Astrocyte (in vitro differentiated cells and primary cell): ENCODE measurements at regions not wholly inside any gene's neighbourhood (a gene's known extent, or its start where the extent isn't known, plus 50 kb on each side); places are given as distances from the start of the nearest gene placed in this dataset.

Source experiments
- DNase-seq: peaks from one replicate; pipeline ENCODE4 v3.0.0-alpha.2; 2010; ENCODE audit warnings: low read depth
- FAIRE-seq: peaks from 2 replicates; lab custom pipeline; 2011; peaks lifted over from hg19 to GRCh38; lab: Jason Lieb, UNC
- H2AFZ ChIP-seq: 2 replicates; pipeline ENCODE4 v1.6.0; 2012; ENCODE audit warnings: low read depth, low read length, inconsistent platforms
- H3K27ac ChIP-seq: 2 replicates; pipeline ENCODE4 v1.5.1; 2011; ENCODE audit warnings: low read depth, low read length, inconsistent platforms
- H3K27me3 ChIP-seq: 2 replicates; pipeline ENCODE4 v1.6.0; 2011; ENCODE audit warnings: low read length, inconsistent platforms; ENCODE audit not compliant: insufficient read depth
- H3K36me3 ChIP-seq: 2 replicates; pipeline ENCODE4 v1.5.1; 2011; ENCODE audit warnings: low read length, inconsistent platforms; ENCODE audit not compliant: insufficient read depth
- H3K4me1 ChIP-seq: 2 replicates; pipeline ENCODE4 v1.5.1; 2011; ENCODE audit warnings: low read length, inconsistent platforms; ENCODE audit not compliant: insufficient read depth
- H3K4me2 ChIP-seq: 2 replicates; pipeline ENCODE4 v1.6.0; 2012; ENCODE audit warnings: low read length, inconsistent platforms
- H3K4me3 ChIP-seq: 2 replicates; pipeline ENCODE4 v1.5.1; 2011; ENCODE audit warnings: low read depth, mild to moderate bottlenecking, low read length, inconsistent platforms; ENCODE audit not compliant: insufficient read depth
- H3K79me2 ChIP-seq: 2 replicates; pipeline ENCODE4 v1.6.0; 2012; ENCODE audit warnings: mild to moderate bottlenecking, low read length, inconsistent platforms; ENCODE audit not compliant: insufficient read depth
- H3K9ac ChIP-seq: 2 replicates; pipeline ENCODE4 v1.6.0; 2012; ENCODE audit warnings: mild to moderate bottlenecking, low read length, inconsistent platforms
- H3K9me3 ChIP-seq: 2 replicates; pipeline ENCODE4 v1.5.1; 2012; ENCODE audit warnings: low read depth, mild to moderate bottlenecking, low read length, inconsistent platforms; ENCODE audit not compliant: insufficient read depth
- H4K20me1 ChIP-seq: 2 replicates; pipeline ENCODE4 v1.6.0; 2012; ENCODE audit warnings: low read length, inconsistent platforms; ENCODE audit not compliant: insufficient read depth
- H3K27ac Mint-ChIP-seq: one replicate; pipeline ENCODE4 v1.8.0; 2021; ENCODE audit warnings: mild to moderate bottlenecking, mixed read lengths; ENCODE audit not compliant: unreplicated experiment
- H3K27me3 Mint-ChIP-seq: one replicate; pipeline ENCODE4 v1.8.0; 2021; ENCODE audit warnings: low read depth, mixed read lengths; ENCODE audit not compliant: unreplicated experiment
- H3K36me3 Mint-ChIP-seq: one replicate; pipeline ENCODE4 v1.8.0; 2021; ENCODE audit warnings: low read depth, mixed read lengths; ENCODE audit not compliant: unreplicated experiment
- H3K4me1 Mint-ChIP-seq: one replicate; pipeline ENCODE4 v1.8.0; 2021; ENCODE audit warnings: low read depth, mixed read lengths; ENCODE audit not compliant: unreplicated experiment
- H3K4me3 Mint-ChIP-seq: one replicate; pipeline ENCODE4 v1.8.0; 2021; ENCODE audit warnings: mild to moderate bottlenecking, moderate library complexity, mixed read lengths; ENCODE audit not compliant: unreplicated experiment
- H3K9me3 Mint-ChIP-seq: one replicate; pipeline ENCODE4 v1.8.0; 2021; ENCODE audit warnings: mild to moderate bottlenecking, mixed read lengths; ENCODE audit not compliant: unreplicated experiment
- EZH2 ChIP-seq: IDR thresholded peaks from 2 replicates; pipeline ENCODE4 v1.6.1; 2012; ENCODE audit warnings: mild to moderate bottlenecking, low read length, inconsistent platforms; ENCODE audit not compliant: insufficient read depth
- TF ChIP-seq, protein P1 (sequence below): IDR thresholded peaks from 2 replicates; pipeline ENCODE4 v1.5.1; 2011; ENCODE audit warnings: low read depth, mild to moderate bottlenecking, inconsistent platforms, low read length, moderate library complexity; ENCODE audit not compliant: insufficient read depth

DNA sequence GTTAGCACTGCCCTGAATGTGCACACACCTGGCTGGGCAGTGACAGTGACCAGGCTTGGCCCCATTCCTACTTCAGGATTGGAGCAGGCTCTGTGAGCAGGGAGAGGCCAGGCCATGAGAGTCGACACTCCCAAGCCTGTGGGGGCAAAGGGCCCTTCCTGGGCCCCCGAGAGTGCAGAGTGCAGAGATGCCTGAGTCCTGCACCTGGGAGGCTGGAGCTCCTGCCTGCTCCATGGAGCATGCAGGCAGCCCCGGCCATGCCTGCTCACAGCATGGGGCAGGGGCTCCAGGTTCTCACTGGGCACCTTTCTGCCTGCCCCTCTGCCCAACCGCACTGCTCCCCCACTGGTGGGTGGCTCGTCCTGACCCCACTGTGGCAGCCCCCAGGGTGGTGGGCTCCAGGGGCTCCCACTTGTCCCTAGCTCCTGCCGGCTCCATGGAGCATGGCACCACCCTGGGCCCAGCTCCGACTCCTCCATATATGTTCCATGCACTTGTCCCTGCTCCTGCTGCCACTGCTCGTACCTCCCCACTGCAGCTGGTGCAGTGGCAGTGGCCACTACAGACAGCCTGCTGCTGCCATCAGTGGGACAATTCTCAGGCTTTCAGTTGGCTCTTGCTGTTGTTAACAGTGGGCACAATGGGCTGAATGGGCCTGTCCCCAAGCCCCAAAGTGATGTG is 282.0 kb downstream of the RPRM start:
- Histone ChIP-seq H3K36me3 (no peaks in the 10 kb centered on the region), H2AFZ (no peak overlapping the region), H3K27ac (no peak overlapping the region), H3K4me1 (no peaks in the 10 kb centered on the region), H3K4me3 (no peak overlapping the region), H3K79me2 (no peaks in the 10 kb centered on the region), H3K4me2 (no peak overlapping the region), H3K9me3 (peaks cover 18% of the 10 kb centered on the region), H3K27me3 (no peaks in the 10 kb centered on the region), H4K20me1 (no peaks in the 10 kb centered on the region), H3K9ac (no peak overlapping the region)
- DNase-seq (no peak), FAIRE-seq (no peak)
- H3K4me1 Mint-ChIP-seq = no peaks in the 10 kb centered on the region
- no peak overlapping the region for H3K27ac Mint-ChIP-seq
- H3K36me3 Mint-ChIP-seq = no peaks in the 10 kb centered on the region
- no peak overlapping the region for H3K4me3 Mint-ChIP-seq
- TF ChIP-seq EZH2 = no peak
- TF ChIP-seq, protein P1, sequence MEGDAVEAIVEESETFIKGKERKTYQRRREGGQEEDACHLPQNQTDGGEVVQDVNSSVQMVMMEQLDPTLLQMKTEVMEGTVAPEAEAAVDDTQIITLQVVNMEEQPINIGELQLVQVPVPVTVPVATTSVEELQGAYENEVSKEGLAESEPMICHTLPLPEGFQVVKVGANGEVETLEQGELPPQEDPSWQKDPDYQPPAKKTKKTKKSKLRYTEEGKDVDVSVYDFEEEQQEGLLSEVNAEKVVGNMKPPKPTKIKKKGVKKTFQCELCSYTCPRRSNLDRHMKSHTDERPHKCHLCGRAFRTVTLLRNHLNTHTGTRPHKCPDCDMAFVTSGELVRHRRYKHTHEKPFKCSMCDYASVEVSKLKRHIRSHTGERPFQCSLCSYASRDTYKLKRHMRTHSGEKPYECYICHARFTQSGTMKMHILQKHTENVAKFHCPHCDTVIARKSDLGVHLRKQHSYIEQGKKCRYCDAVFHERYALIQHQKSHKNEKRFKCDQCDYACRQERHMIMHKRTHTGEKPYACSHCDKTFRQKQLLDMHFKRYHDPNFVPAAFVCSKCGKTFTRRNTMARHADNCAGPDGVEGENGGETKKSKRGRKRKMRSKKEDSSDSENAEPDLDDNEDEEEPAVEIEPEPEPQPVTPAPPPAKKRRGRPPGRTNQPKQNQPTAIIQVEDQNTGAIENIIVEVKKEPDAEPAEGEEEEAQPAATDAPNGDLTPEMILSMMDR = no peak
- peaks cover 4% of the 10 kb centered on the region for H3K27me3 Mint-ChIP-seq
- peaks cover 7% of the 10 kb centered on the region for H3K9me3 Mint-ChIP-seq

DNA sequence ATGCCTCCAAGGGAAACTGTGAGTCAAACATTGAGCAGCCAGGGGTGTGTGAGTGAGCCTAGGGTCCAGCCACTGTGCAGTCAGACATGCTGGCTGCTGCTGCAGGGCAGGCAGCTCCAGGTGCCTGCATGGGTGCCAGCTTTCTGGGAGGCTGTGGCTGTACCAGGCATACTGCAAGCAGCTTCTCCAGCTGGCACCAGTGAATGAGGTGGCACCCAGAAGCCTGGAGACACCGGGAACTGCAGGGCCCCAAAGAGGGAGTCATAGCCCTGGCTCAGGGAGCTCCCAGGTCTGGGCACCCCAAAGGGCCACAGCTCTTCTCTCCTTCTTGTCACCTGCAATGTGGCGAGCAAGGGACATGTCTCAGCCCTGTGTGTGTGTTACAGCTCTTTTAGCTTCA is 283.2 kb downstream of the RPRM start:
- no peaks in the 10 kb centered on the region for H4K20me1 ChIP-seq
- TF ChIP-seq EZH2 = no peak
- TF ChIP-seq, protein P1 = no peak
- no peaks in the 10 kb centered on the region for H3K36me3 ChIP-seq
- no peak overlapping the region for H3K27ac ChIP-seq
- H3K27ac Mint-ChIP-seq = no peak overlapping the region
- no peaks in the 10 kb centered on the region for H3K4me1 Mint-ChIP-seq
- H3K27me3 ChIP-seq = no peaks in the 10 kb centered on the region
- no peak overlapping the region for H3K9ac ChIP-seq
- DNase-seq (no peak), FAIRE-seq (no peak)
- H3K36me3 Mint-ChIP-seq = no peaks in the 10 kb centered on the region
- no peak overlapping the region for H3K4me3 ChIP-seq
- H3K4me1 ChIP-seq = no peaks in the 10 kb centered on the region
- no peak overlapping the region for H3K4me2 ChIP-seq
- no peaks in the 10 kb centered on the region for H3K79me2 ChIP-seq
- no peak overlapping the region for H3K4me3 Mint-ChIP-seq
- H3K9me3 Mint-ChIP-seq = peaks cover 7% of the 10 kb centered on the region
- no peak overlapping the region for H2AFZ ChIP-seq
- H3K9me3 ChIP-seq = peaks cover 18% of the 10 kb centered on the region
- H3K27me3 Mint-ChIP-seq = peaks cover 4% of the 10 kb centered on the region
